ENCODE measurements at regions not wholly inside any gene's neighbourhood (a gene's known extent, or its start where the extent isn't known, plus 50 kb on each side); places are given as distances from the start of the nearest gene placed in this dataset.

GRCh38 chr2:198991431-198991830 lies 466.3 kb downstream of the SATB2 start:
- TF ChIP-seq TCFL5 (CRISPR knock-in tag; conservative IDR thresholded peaks at IDR 0.05) (no peak), RBM17 (IDR thresholded peaks at IDR 0.05; ENCODE audit: borderline replicate concordance, low read depth, low read length) (no peak)
